ENCODE measurements at regions not wholly inside any gene's neighbourhood (a gene's known extent, or its start where the extent isn't known, plus 50 kb on each side); places are given as distances from the start of the nearest gene placed in this dataset.

- Mint-ChIP-seq H3K9me3 (peaks cover 6% of the 10 kb centered on the region), H3K36me3 (no peaks in the 10 kb centered on the region), H3K4me3 (no peak overlapping the region), H3K27me3 (ENCODE audit: insufficient read depth, low read depth) (no peaks in the 10 kb centered on the region), H3K27ac (no peak overlapping the region), H3K4me1 (no peaks in the 10 kb centered on the region)
- Histone ChIP-seq H3K27me3 (no peaks in the 10 kb centered on the region), H2AFZ (replicated peaks) (no peak overlapping the region), H3F3A (ENCODE audit: low read depth) (no peaks in the 10 kb centered on the region), H3K4me1 (no peaks in the 10 kb centered on the region), H4K20me1 (ENCODE audit: low read depth) (no peaks in the 10 kb centered on the region), H3K79me2 (ENCODE audit: low read depth) (no peaks in the 10 kb centered on the region), H3K9me3 (ENCODE audit: low read depth) (no peaks in the 10 kb centered on the region), H3K4me2 (no peak overlapping the region), H3K9ac (no peak overlapping the region), H3K36me3 (no peaks in the 10 kb centered on the region), H3K4me3 (no peak overlapping the region), H3K27ac (no peak overlapping the region)
- TF ChIP-seq EZH2phosphoT487 (IDR thresholded peaks at IDR 0.05) (no peak), EZH2 (IDR thresholded peaks at IDR 0.05) (no peak), CTCF (IDR thresholded peaks at IDR 0.05) (no peak)
- no peak for DNase-seq (ENCODE audit: low spot score)
These were observed 293.8 kb downstream of the CYP26B1 start for GRCh38 chr2:71853858-71854257.

GRCh38 chr2:71852141-71852711 lies 295.4 kb downstream of the CYP26B1 start:
- no peak for DNase-seq (ENCODE audit: low spot score)
- no peaks in the 10 kb centered on the region for H3K4me1 Mint-ChIP-seq
- H3K79me2 ChIP-seq (ENCODE audit: low read depth), result no peaks in the 10 kb centered on the region

GRCh38 chr2:71851094-71851750 lies 296.4 kb downstream of the CYP26B1 start:
- no peak overlapping the region for H3K4me2 ChIP-seq
- Mint-ChIP-seq H3K9me3 (peaks cover 2% of the 10 kb centered on the region), H3K27me3 (ENCODE audit: insufficient read depth, low read depth) (no peaks in the 10 kb centered on the region), H3K27ac (no peak overlapping the region), H3K36me3 (no peaks in the 10 kb centered on the region), H3K4me1 (no peaks in the 10 kb centered on the region), H3K4me3 (no peak overlapping the region)
- H3K4me3 ChIP-seq, result no peak overlapping the region
- H3K4me1 ChIP-seq, result no peaks in the 10 kb centered on the region
- no peak for DNase-seq (ENCODE audit: low spot score)
- no peak overlapping the region for H2AFZ ChIP-seq (replicated peaks)
- H3K79me2 ChIP-seq (ENCODE audit: low read depth), result no peaks in the 10 kb centered on the region
- no peaks in the 10 kb centered on the region for H4K20me1 ChIP-seq (ENCODE audit: low read depth)
- no peaks in the 10 kb centered on the region for H3K27me3 ChIP-seq
- H3K36me3 ChIP-seq, result no peaks in the 10 kb centered on the region
- TF ChIP-seq EZH2phosphoT487 (IDR thresholded peaks at IDR 0.05) (no peak), EZH2 (IDR thresholded peaks at IDR 0.05) (no peak), CTCF (IDR thresholded peaks at IDR 0.05) (no peak)
- no peak overlapping the region for H3K27ac ChIP-seq
- no peaks in the 10 kb centered on the region for H3K9me3 ChIP-seq (ENCODE audit: low read depth)
- no peaks in the 10 kb centered on the region for H3F3A ChIP-seq (ENCODE audit: low read depth)
- H3K9ac ChIP-seq, result no peak overlapping the region

More at GRCh38 chr2:71852141-71852711, 295.4 kb downstream of the CYP26B1 start:
- H3K36me3 Mint-ChIP-seq, result no peaks in the 10 kb centered on the region
- Histone ChIP-seq H3K27me3 (no peaks in the 10 kb centered on the region), H3K27ac (no peak overlapping the region), H3F3A (ENCODE audit: low read depth) (no peaks in the 10 kb centered on the region), H3K9me3 (ENCODE audit: low read depth) (no peaks in the 10 kb centered on the region), H3K4me2 (no peak overlapping the region), H3K4me3 (no peak overlapping the region), H3K4me1 (no peaks in the 10 kb centered on the region), H4K20me1 (ENCODE audit: low read depth) (no peaks in the 10 kb centered on the region), H3K9ac (no peak overlapping the region), H3K36me3 (no peaks in the 10 kb centered on the region), H2AFZ (replicated peaks) (no peak overlapping the region)
- H3K27ac Mint-ChIP-seq, result no peak overlapping the region
- H3K4me3 Mint-ChIP-seq, result no peak overlapping the region
- no peak for TF ChIP-seq EZH2 (IDR thresholded peaks at IDR 0.05)
- TF ChIP-seq EZH2phosphoT487 (IDR thresholded peaks at IDR 0.05), result no peak
- no peak for TF ChIP-seq CTCF (IDR thresholded peaks at IDR 0.05)
- peaks cover 6% of the 10 kb centered on the region for H3K9me3 Mint-ChIP-seq
- no peaks in the 10 kb centered on the region for H3K27me3 Mint-ChIP-seq (ENCODE audit: insufficient read depth, low read depth)

Data from neural progenitor cell (in vitro differentiated cells).